ENCODE measurements at regions not wholly inside any gene's neighbourhood (a gene's known extent, or its start where the extent isn't known, plus 50 kb on each side); places are given as distances from the start of the nearest gene placed in this dataset.

DNA sequence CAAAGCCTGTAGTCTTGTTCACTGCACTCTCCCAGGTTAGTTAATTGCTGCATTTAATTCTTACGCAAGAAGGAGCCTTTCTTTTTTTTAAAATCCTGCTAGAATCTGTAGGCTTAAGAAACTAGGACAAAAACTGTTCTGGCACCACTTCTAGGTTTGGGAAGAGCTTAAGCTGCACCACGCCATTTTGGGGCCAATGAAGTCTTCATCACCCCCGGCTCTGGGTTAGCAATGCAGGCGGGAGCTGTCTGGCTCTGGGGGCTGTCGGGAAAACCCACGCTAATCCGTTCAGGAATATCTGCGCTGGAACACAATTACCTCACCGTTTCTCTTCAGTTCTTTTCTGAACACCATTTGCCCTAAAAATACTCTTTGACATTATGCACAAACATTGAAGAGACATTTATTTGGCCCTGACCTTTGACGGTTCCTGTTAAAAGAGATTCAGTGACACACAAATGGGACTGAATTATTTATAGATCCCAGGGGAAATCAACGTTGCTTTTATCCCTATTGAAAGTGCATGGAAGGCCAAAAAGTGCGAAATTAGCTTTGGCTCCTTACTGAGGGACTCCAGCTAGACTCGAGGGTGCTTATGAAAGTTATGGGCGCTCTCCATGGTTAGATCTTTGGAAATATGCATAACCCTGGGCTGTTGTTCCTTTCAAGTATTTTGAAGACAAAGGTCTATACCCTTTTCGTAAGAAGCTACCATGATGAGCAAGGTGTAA is 249.2 kb downstream of the HAPSTR1 start:
- TF ChIP-seq, protein P1, sequence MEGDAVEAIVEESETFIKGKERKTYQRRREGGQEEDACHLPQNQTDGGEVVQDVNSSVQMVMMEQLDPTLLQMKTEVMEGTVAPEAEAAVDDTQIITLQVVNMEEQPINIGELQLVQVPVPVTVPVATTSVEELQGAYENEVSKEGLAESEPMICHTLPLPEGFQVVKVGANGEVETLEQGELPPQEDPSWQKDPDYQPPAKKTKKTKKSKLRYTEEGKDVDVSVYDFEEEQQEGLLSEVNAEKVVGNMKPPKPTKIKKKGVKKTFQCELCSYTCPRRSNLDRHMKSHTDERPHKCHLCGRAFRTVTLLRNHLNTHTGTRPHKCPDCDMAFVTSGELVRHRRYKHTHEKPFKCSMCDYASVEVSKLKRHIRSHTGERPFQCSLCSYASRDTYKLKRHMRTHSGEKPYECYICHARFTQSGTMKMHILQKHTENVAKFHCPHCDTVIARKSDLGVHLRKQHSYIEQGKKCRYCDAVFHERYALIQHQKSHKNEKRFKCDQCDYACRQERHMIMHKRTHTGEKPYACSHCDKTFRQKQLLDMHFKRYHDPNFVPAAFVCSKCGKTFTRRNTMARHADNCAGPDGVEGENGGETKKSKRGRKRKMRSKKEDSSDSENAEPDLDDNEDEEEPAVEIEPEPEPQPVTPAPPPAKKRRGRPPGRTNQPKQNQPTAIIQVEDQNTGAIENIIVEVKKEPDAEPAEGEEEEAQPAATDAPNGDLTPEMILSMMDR (IDR thresholded peaks at IDR 0.05): no peak
- TF ChIP-seq POLR2AphosphoS5 (IDR thresholded peaks at IDR 0.05; ENCODE audit: low read depth, low read length): no peak
- no peak for TF ChIP-seq SIN3A (IDR thresholded peaks at IDR 0.05; ENCODE audit: borderline replicate concordance, insufficient read depth, low read depth, low read length)
